ENCODE measurements at regions not wholly inside any gene's neighbourhood (a gene's known extent, or its start where the extent isn't known, plus 50 kb on each side); places are given as distances from the start of the nearest gene placed in this dataset.

GRCh38 chr15:93897377-93897776 lies 334.0 kb upstream of the MCTP2 start:
- TF ChIP-seq CTCF (IDR thresholded peaks at IDR 0.05; ENCODE audit: poor library complexity), result no peak
- no peak for TF ChIP-seq EZH2phosphoT487 (IDR thresholded peaks at IDR 0.05; ENCODE audit: low read depth, severe bottlenecking, unreplicated experiment)
- no peak for TF ChIP-seq EZH2 (IDR thresholded peaks at IDR 0.05; ENCODE audit: borderline replicate concordance)

All from hepatocyte (in vitro differentiated cells).